ENCODE measurements at regions not wholly inside any gene's neighbourhood (a gene's known extent, or its start where the extent isn't known, plus 50 kb on each side); places are given as distances from the start of the nearest gene placed in this dataset.
"Not testable (repeated sequence)": the region's sequence is repeated elsewhere in the genome, so short reads cannot be mapped to it uniquely, and the experiment has no call there.

GRCh38 chr5:43818394-43818793 is 215.4 kb downstream of the NNT start:
- DNase-seq (ENCODE audit: low read depth), result not testable (repeated sequence)

DNA sequence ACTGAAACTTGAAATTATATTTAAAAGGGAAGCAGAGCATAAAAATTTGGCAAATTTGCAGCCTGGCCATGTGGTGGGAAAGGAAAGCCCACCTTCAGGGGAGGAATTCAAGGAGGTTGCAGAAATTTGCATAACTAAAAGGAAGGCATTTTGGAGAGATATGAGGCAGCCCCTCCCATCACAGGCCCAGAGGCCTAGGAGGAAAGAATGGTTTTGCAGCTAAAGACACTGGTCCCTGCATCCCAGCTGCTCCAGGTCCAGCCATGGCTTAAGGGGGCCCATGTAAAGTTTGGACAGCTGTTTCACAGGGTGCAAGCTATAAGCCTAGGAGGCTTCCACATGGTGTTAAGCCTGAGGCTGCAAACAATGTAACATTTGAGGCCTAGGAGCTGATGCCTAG is 212.5 kb downstream of the NNT start:
- no peak for DNase-seq (ENCODE audit: low read depth)

- no peak for DNase-seq (ENCODE audit: low read depth)
Measured at GRCh38 chr5:43804723-43805122, 201.7 kb downstream of the NNT start.

DNA sequence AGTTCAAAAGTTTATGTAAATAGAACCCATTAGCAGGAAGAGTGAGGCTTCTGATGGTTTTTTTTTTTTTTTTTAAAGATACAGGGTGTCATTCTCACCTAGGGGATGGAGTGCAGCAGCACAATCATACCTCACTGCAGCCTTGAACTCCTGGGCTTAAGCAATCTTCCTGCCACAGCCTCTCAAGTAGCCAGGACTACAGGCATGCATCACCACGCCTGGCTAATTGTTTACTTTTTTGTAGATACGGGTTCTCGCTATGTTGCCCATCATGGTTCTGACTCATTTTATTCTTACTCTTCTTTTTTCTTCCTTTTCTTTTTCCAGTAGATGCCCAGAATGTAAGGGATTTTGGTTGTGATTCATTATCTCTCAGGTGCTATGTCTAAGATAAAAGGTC is 201.1 kb downstream of the NNT start:
- DNase-seq (ENCODE audit: low read depth), result no peak

DNA sequence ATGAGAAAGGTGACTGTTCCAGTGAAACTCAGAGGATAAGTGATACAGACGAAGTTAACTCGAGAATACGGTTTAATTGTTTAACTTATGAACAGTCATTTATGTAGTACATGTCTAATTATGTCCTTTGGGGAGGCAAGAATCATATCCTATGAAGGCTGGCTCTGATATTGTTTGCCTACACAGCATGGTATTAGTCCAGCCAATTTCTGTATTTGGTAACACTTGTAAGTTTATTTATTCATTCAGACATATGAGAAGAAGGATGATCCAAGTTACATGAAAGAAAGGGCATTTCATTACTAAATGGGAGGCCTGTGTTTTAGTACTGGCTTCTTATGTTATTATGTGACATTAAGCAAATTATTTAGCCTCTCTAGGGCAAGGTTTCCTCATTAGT is 199.7 kb downstream of the NNT start:
- peak; percentile 53 for DNase-seq (ENCODE audit: low read depth)

GRCh38 chr5:43802119-43802518 is 199.1 kb downstream of the NNT start:
- peak; percentile 97 for DNase-seq (ENCODE audit: low read depth)

DNA sequence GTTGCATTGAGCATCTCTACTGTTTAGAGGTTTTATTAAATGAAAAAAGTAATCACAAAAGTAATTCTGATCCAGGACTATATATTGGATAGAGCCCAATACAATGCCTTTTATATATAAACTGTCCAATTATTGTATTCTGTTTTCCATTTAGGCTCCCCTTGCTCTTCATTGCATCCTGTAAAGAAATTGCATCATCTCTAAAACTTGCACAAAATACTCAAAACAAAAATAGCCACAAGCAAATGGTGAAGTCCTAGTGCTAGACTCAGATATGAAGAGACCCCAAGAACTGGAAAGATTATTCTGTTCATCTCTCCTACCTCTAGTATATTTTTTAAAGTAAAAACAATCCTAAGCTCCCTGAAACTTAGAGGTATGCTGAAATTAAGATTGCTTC is 195.8 kb downstream of the NNT start:
- no peak for DNase-seq (ENCODE audit: low read depth)

- not testable (repeated sequence) for DNase-seq (ENCODE audit: low read depth)
Measured at GRCh38 chr5:43791880-43792279, 188.9 kb downstream of the NNT start.

GRCh38 chr5:43785198-43785597 is 182.2 kb downstream of the NNT start:
- DNase-seq (ENCODE audit: low read depth), result no peak

DNA sequence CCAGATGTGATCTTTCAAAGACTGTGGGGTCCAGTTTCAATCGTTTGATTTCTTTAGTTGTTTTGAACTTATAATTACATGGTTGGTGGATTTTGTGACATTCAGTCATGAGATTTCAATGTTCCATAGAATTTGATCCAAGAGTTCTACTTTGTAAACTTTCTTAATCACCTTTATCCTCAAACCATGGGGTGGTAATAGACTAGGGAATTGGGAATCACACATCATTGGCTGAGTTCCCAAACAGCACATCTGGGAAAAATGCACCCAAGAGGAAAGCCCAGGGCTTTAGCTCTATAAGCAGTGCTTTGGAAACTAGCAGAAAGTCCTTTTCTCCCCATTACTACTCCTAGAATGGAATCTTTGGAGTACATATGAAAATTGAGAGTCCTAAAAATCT is 177.6 kb downstream of the NNT start:
- DNase-seq (ENCODE audit: low read depth), result peak; percentile 62

GRCh38 chr5:43774881-43775399 is 172.0 kb downstream of the NNT start:
- DNase-seq (ENCODE audit: low read depth), result no peak

GRCh38 chr5:43773478-43773844 is 170.5 kb downstream of the NNT start:
- no peak for DNase-seq (ENCODE audit: low read depth)

GRCh38 chr5:43772764-43773477 is 169.9 kb downstream of the NNT start:
- DNase-seq (ENCODE audit: low read depth), result peak; percentile 32

DNA sequence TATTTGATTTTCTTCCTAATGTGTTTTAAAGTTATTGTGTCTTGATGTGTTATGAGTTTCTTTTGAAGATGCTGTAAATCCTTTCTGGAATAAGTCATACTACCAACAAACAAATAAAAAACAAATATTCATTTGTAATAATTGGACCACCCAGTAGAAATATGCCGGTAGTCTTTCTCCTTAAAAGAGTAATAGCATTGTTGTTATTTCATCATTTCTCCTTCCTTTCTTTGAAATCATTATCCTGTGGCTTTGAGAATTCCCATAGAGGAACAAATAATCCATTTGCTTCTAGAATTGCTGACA is 169.4 kb downstream of the NNT start:
- no peak for DNase-seq (ENCODE audit: low read depth)

DNA sequence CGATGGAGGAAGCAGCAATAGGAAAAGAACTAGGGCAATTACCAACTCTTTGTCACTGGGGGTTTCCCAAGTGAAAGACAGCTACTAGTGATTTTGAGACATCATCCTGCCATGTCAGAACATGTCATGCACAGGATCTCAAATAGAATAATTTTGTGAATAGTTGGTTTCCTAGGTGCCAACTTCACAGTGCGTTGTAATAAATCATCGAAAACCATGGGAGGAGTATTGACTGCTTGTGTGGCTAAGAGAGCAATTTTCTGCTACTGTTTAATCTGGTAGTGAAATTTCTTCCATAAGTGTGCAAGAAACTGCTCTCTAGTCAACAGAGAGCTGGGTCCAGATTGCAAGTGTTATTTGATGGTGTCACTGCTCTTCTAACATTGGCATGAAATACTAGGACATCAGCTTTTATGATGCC is 168.6 kb downstream of the NNT start:
- DNase-seq (ENCODE audit: low read depth), result no peak

DNA sequence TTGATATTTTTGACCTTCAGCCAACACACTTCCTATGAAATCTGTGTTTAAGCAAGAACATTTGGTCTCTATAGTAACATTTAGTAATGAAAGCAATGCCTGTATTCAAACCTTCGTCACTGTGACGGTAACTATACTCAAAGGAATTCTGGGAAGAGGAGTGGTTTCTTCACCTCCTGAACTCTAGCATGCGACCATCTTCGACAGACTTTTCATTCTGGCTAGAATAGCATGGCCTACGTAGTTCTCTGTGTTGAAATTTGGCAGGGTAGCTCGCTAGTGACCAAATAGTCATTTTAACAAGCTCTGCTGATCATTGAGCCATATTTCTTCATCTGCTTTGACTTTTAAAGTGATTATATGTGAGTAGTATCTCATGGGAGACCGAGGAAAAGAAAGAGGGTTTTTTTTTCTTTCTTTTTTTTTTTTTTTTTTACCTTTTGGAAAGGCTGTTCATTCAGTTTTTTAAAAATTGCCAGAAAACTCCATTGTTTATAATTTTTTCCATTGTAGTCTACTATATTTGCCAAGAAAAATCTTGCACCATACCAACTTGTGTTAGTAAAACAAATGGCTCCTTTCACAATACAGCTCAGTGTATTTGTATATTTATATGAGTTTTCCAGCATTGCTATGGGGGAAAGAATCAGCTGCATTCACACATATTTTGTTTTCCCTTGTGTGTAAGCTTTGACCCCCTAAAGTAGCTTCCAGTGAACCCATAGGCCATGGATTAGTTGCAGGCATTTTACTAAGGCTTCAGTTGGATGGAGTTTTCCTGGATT is 166.8 kb downstream of the NNT start:
- peak; percentile 99 for DNase-seq (ENCODE audit: low read depth)
